AG10803 (cell line): ENCODE measurements at regions not wholly inside any gene's neighbourhood (a gene's known extent, or its start where the extent isn't known, plus 50 kb on each side); places are given as distances from the start of the nearest gene placed in this dataset.

Source experiments
- DNase-seq: peaks from one replicate; pipeline ENCODE4 v3.0.0; 2010; ENCODE audit warnings: low read depth
- H3K4me3 ChIP-seq: 2 replicates; pipeline ENCODE4 v1.5.1; 2011; ENCODE audit warnings: mild to moderate bottlenecking, low read length, control low read depth
- TF ChIP-seq, protein P1 (sequence below): conservative IDR thresholded peaks from 2 replicates; pipeline ENCODE4 v1.5.1; 2011; ENCODE audit warnings: mild to moderate bottlenecking, low read length, control low read depth, inconsistent platforms

DNA sequence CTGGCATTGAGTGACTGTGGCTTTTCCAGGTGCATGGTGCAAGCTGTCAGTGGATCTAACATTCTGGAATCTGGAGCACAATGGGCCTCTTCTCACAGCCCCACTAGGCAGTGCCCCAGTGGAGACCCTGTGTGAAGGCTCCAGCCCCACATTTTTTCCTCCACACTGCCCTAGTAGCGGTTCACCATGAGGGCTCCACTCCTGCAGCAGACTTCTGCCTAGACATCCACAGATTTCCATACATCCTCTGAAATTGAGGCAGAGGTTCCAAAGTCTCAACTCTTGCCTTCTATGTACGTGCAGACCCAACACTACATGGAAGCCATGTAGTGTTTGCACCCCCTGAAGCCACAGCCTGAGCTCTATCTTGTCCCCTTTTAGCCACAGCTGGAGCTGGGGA is 118.0 kb upstream of the BMP5 start:
- no peak for DNase-seq
- H3K4me3 ChIP-seq, result no peak overlapping the region
- TF ChIP-seq, protein P1, sequence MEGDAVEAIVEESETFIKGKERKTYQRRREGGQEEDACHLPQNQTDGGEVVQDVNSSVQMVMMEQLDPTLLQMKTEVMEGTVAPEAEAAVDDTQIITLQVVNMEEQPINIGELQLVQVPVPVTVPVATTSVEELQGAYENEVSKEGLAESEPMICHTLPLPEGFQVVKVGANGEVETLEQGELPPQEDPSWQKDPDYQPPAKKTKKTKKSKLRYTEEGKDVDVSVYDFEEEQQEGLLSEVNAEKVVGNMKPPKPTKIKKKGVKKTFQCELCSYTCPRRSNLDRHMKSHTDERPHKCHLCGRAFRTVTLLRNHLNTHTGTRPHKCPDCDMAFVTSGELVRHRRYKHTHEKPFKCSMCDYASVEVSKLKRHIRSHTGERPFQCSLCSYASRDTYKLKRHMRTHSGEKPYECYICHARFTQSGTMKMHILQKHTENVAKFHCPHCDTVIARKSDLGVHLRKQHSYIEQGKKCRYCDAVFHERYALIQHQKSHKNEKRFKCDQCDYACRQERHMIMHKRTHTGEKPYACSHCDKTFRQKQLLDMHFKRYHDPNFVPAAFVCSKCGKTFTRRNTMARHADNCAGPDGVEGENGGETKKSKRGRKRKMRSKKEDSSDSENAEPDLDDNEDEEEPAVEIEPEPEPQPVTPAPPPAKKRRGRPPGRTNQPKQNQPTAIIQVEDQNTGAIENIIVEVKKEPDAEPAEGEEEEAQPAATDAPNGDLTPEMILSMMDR, result no peak

DNA sequence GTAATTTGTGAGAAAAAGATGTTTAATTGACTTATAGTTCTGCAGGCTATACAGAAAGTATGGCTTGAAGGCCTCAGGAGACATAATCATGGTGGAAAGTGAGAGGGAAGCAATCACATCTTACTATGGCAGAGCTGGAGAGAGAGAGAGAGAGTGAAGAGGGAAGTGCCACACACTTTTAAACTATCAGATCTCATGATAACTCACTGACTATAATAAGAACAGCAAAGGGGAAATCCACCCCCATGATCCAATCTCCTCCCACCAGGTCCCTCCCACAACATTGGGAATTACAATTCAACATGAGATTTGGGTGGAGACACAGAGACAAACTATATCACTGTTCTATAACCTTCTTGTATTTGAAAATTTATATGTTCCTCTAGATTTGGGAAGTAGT is 117.2 kb upstream of the BMP5 start:
- no peak for DNase-seq
- TF ChIP-seq, protein P1, result no peak
- H3K4me3 ChIP-seq, result no peak overlapping the region

DNA sequence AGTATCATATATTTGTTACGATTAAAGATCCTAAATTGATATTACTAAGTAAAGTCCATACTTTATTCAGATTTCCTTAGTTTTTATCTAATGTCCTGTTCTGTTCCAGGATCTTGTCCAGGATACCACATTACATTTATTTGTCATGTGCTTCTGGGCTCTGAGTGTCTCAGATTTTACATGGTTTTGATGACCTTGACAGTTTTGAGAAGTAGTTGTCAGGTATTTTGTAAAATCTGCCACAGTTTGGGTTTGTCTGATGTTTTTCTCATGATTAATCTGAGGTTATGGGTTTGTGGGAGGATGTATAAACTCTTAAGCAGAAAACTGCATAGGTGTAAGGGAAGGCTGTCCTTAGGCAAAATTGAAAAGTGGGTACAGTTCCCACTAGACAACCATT is 109.9 kb upstream of the BMP5 start:
- no peak for DNase-seq
- TF ChIP-seq, protein P1, result no peak
- H3K4me3 ChIP-seq, result no peak overlapping the region

DNA sequence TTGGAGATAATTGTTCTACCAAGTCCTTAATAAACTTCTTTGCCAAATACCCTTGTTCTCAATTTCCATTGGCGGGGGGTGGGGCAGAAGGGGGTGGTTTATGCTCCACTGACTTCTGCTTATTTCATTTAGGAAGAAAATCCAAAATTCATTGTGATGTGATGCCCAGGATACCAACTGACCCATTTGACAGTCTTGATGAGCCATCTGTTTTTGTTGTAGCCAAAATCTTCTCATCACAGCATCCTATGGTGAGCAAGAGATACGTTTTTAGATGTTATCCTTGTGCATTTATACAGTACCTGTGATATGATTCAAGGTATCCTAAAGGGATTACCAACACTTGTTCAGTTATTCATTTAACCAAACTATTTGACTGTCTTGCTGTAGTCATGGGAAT is 108.5 kb upstream of the BMP5 start:
- DNase-seq, result no peak
- no peak overlapping the region for H3K4me3 ChIP-seq
- TF ChIP-seq, protein P1, result no peak

DNA sequence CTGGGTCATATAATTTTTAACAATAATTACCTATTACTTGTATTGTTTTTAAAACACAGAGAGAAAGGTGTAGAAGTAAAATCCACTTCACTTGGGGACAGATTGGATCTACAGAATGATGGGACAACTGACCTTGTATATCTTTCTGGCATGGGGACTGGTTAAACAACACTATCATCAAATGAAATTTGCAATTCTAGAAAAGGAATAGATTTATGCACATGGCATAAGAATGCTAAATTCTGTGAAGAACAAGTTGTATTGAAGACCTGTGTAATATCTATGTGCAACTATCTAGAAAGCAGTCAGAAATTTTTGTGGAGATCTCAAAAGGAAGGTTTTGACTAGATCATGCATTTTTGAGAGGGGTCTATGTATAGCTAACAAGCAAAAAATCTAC is 106.3 kb upstream of the BMP5 start:
- no peak overlapping the region for H3K4me3 ChIP-seq
- TF ChIP-seq, protein P1, result no peak
- DNase-seq, result no peak

DNA sequence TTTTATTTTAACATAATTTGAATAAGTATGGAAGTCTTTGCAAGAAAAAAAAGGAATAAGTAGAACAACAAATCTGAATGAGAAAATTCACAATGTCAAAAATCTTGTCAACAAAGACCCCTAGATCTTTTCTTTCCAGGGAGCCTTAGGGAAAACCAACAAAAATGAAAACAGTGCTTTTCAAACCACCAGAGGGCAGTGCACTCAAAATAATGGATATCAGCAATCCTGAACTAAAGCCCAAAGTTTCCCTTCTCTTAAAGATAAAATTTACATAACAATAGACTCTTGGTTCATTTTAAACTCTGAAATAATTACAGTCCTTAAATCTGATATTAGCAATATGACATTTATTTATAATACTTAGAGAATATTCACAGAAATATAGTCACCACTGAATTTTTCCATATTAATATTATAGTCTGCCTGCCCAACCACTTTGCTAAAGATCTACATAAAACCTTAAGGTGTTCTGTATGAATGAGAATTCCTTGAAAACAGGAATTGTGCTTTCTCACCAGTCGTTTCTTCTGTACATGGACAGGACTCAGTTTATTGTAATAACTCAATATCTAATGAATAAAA is 105.3 kb upstream of the BMP5 start:
- TF ChIP-seq, protein P1, result peak; percentile 79
- peak; percentile 43 for DNase-seq
- H3K4me3 ChIP-seq, result no peak overlapping the region

DNA sequence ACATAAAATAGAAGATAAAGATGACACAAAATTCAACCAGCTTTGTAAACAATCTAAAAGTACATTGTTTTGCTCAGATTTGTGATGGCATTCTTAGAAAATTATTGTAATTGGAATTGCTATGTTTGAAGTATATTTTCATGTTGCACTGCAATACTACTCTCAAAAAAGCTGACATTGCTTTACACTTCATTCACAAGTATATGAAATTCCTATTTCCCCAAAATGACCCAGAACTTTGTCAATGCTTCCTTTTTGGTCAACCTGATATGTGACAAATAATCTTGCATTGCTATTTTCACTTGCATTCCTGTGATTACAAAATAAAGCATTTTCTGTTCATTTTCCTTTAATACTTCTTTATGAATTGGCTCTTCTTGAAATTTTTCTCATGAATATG is 104.1 kb upstream of the BMP5 start:
- no peak overlapping the region for H3K4me3 ChIP-seq
- DNase-seq, result no peak
- TF ChIP-seq, protein P1, result no peak
